GM21360 (cell line): ENCODE measurements at regions not wholly inside any gene's neighbourhood (a gene's known extent, or its start where the extent isn't known, plus 50 kb on each side); places are given as distances from the start of the nearest gene placed in this dataset.
"Not testable (repeated sequence)": the region's sequence is repeated elsewhere in the genome, so short reads cannot be mapped to it uniquely, and the experiment has no call there.

Experiments used
- ATAC-seq: cut with Tn5 transposase; IDR thresholded peaks from one replicate; pipeline ENCODE4 v1.9.1; 2021; ENCODE audit warnings: mild to moderate bottlenecking, moderate library complexity; ENCODE audit not compliant: unreplicated experiment

GRCh38 chr12:67484791-67485480, 163.6 kb upstream of the DYRK2 start:
- ATAC-seq = no peak

GRCh38 chr12:67486671-67487070, 161.9 kb upstream of the DYRK2 start:
- no peak for ATAC-seq

DNA sequence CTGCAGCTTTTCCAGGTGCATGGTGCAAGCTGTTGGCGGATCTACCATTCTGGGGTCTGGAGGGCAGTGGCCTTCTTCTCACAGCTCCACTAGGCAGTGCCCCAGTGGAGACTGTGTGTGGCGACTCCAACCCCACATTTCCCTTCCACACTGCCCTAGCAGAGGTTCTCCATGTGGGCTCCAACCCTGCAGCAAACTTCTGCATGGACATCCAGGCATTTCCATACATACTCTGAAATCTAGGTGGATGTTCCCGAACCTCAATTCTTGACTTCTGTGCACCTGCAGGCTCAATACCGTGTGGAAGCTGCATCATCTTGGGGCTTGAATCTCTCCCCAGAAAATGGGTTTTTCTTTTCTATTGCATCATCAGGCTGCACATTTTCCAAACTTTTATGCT, 160.2 kb upstream of the DYRK2 start:
- not testable (repeated sequence) for ATAC-seq

DNA sequence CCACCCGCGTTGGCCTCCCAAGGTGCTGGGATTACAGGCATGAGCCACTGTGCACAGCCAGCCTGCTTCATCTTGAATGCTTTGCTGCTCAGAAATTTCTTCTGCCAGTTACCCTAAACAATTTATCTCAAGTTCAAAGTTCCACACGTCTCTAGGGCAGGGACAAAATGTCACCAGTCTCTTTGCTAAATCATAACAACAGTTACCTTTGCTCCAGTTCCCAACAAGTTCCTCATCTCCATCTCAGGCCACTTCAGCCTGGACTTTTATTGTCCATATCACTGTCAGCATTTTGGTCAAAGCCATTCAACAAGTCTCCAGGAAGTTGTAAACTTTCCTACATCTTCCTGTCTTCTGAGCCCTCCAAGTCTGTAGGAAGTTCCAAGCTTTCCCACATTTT, 159.5 kb upstream of the DYRK2 start:
- ATAC-seq = no peak

- no peak for ATAC-seq
These were observed 152.0 kb upstream of the DYRK2 start for GRCh38 chr12:67496581-67496980.

DNA sequence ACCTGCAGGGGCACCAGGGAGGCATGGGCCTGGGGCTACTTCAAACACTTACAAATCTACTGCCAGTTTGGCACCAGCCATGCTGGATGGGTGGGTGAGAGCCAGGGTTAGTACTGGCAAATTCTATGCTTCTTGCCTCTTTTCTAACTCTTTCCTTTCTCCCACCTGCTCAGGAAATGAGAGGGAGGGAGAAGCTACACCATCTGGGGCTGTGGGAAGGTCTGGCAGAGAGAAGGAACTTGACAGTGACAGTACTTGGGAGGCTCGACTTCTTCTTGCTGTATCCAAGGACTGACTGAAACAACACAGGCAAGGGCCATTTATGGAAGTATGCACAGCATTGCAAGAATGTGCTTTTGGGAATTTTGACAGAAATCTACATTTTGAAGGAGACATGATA, 149.6 kb upstream of the DYRK2 start:
- ATAC-seq = no peak

GRCh38 chr12:67501362-67501761, 147.2 kb upstream of the DYRK2 start:
- no peak for ATAC-seq

- ATAC-seq = no peak
These were observed 144.5 kb upstream of the DYRK2 start for GRCh38 chr12:67504026-67504425.

DNA sequence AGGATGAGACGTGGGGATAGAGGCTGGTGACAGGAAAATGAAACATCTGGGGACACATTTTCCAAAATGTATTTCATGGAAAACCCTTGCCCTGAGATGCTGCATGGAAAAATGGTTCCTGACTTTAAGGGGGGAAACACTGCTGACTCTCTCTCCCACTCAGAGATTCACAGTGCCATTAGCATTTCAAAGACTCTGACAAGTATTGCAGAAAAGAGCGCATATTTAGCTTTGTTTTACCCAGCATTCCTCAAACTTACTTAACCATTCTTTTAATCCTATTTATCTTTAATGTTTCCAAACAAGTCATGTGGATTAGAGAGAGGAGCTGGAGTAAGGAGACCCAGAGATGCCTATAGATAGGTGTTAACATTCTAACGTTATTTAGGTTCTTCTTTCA, 141.8 kb upstream of the DYRK2 start:
- no peak for ATAC-seq

DNA sequence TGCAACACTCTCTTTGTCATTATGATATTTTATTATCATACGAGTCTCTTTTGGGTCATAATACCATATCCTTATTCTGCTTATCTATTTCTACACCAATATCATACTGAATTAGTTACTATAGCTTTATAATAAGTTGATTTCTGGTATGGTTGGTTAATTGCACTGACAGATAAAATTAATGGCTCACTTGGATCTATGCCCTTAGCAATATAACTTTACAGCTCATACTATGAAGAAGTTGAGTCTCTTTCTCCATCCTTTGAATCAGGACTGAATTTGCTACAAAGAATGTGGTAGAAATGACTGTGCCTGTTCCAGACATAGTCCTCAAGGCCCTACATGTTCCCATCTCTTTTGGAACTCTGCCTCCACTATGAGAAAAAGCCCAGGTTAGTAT, 139.7 kb upstream of the DYRK2 start:
- ATAC-seq = no peak

DNA sequence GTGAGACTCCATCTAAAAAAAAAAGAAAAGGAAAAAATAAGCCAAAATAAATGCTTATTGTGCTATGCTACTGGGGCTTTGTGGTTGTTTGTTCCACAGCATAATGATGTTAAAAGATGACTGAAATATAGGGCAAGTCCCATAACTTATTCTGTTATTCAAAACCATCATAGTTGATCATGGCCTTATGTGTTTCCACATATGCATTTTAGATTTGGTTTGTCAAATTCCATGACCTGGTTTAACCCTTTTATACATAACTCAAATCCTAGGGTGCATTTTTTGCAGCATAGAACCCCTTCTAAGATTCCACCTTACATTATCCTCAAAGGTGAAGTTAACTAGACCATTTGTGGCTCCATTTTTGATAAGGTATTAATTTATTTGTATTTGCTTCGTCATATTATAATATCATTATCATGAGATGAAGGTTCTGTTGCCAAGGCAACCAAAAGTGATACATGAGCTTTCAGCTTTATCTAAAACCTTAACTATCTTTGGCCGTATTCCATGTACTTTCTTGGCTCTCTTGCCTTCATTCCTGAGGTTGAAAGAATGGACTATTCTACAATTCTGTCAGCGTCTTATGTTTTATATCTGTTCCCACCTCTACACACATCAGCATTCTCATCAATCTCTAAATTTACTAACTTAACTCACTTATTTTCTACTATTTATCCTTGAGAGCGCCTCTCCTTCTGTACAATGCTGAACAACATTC, 138.7 kb upstream of the DYRK2 start:
- no peak for ATAC-seq

DNA sequence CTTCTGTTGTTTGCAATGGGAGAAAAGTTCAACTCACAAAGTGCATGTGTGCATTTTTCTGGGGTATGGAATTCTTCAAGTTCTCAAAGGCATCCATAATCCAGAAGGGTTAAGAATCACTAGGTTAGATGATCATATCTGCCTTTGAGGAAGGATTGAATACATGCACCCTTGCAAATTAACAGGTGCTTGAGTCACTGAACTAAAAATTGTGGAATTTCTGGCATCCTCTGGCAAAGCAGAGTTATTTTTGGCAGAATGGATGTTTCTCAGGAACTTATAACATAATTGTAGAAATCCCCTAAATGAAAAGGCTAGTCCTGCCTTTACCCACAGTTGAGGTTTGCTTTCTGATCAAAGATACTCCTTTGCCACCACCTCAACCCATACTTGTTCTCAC, 136.5 kb upstream of the DYRK2 start:
- ATAC-seq = no peak

DNA sequence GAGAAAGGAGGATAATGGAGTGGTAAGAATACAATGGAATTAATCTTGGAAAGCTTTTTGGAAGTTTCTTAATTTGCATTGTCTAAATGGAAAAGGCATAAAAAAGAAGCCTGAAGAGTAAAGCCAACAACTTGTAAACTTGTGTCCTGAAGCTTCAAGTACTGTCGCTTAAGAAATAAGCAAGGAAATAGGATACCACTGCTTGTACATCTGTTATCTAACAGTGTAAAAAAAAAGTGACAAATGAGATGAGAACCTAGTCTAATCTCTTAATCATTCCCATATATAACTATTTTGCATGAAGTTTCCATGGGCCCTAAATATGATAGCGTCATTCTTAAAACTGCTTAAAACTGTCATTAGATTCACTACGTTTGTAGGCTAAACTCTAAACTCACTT, 134.0 kb upstream of the DYRK2 start:
- ATAC-seq = no peak

DNA sequence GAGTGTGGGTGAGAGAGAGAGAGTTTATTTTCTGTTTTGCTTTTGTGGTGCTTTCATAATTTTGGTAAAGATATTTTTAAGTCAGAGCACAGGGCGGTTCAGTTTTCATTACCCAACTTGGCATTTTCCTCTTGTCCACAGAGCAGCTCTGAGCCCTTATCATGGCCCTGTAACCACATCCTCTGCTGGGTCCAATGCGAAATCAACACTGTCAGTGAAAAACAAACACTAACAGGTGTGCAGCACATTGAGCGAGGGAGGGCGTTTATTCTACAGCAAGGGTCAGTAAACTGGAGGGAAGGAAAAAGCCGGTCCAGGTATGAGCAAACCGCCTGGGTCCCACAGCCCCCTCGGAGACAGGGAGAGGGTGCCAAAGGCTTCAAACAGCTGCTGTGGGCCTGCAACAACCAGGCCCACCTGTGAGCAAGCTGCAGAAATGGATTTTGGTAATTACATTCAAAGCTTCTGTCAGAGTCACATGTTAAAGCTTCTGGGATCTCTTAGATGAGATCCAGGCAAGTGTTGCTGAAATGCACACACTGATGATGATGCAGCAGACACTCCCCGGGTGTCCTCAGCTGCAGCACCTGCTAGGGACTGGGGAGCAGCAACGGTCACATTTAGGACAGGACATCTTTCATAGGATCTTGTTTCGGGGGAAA, 132.7 kb upstream of the DYRK2 start:
- peak; percentile 80 for ATAC-seq

DNA sequence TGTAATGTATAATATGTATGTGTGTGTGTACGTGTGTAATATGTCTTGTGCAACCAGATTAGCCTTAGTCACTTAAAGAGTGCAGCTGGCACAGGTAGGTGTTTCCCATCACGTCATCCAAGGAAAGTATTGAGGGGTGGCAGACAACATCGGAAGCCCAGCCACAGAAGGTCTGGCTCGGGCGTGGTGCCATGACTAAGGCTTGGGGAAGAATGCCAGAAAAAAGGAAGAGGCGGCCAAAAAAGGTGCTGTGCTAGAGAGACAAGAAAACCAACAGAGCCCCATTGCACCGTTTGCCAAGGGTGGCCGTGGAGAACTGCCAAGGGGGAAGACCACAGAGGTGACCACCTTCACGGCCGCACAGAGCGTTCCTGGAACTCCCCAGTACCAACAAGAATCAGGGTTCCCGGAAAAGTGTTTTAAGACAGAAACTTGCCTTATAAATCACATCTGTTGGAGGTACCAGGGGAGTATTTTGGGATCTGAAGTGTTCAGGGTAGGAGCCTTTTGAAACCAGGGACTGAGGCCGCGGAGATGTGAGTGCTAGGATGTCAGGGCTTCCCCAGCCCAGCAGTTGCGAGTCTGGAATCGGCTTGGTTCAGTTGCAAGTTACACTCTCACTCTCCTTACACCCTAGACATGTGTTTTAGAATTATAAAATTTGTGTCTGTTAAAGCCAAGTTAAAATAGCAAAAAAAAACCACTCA, 131.2 kb upstream of the DYRK2 start:
- no peak for ATAC-seq

DNA sequence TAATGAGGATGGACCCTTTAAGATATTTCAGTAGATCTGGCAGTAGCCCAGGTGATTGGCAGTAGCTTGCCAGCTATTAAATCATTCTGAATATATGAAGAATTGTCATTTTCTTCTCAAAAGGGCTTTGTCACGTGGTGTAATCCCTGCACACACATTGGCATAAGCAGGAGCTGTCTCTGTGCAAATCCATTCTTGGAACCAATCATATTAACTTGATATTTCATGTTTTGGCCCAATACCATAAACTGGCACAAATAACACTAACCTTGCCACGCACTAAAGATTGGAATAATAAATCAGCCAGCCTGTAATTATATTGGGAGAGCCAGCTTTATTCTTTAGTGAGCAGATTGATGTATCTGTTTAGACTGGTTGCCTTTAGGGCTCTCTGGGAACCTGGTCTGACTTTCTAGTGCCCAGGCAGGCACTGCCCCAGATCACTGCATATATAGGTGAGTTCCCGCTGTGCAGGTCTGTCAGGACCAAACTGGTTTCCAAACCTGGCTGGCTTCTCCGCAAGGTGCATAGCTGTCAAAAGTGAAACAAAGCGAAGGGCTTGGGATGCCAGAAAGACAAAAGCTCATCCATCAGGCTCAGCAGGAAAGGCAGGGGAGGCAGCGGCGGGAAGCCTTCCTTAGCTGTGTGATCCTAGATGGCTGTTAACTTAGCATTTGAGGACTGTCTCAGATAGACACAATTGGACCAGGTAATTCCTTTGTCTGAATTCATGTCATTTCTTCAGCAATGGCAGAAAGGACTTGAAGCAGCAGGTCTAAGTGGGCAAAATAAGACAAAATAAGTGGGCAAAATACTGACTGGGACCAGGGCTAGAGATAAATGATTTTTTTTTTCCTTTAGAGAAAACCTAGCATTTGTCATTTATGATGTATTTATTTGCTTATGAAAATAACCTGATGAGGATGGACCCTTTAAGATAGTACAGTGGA, 128.8 kb upstream of the DYRK2 start:
- ATAC-seq = no peak

GRCh38 chr12:67520606-67521005, 127.9 kb upstream of the DYRK2 start:
- ATAC-seq = no peak

DNA sequence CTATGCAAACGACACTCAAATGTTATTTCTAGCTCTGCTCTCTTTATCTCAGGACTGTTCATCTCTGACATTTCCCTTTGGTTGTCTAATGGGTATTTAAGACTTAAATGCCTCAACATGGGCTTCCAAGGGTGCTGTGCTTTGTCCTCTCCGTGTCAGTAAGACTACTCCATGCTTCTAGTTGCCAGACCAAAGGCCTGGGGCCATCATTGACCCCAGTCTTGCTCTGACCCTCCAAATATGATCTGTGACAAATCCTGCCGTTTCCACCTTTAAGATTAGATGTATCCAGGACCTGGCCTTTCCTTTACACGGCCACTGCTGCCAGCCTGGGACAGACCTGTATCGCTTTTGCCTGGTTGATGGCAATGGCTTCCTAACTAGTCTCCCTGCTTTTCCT, 126.3 kb upstream of the DYRK2 start:
- ATAC-seq = no peak

GRCh38 chr12:67523538-67523937, 125.0 kb upstream of the DYRK2 start:
- ATAC-seq = no peak

DNA sequence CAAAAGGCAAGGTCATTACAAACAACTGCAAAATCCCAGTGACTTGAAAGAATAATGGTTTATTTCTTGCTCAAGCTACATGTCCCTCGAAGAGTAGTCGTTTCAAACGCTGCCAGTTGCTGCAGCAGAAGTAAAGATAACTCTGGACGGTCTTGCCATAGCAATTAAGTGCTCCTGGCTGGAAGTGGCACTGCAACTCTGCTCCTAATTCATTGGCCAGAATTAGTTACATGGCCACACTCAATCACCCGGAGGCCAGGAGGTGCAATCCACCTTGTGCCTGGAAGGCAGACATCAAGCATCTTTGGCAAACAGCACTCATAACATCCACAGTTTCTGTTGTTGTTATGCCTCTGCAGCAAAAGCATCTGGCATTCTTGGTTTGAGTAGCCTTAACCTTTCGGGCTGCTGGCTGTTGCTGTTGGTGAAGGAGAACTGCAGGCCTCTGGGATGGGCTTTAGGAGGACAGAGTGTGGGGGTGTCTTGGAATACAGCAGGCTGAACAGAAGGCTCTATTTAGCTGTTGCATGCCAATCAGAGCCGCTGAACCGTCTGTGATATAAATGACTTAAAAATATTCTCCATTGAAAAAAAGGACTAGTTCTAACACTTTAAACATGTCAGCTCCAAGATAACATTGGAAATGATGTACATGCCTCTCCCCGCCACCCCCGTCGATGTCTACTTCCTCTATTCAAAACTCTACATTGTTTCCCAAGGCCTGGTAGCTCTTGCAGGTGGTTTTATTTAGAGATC, 123.5 kb upstream of the DYRK2 start:
- no peak for ATAC-seq
